GM12891 (cell line): ENCODE measurements at regions not wholly inside any gene's neighbourhood (a gene's known extent, or its start where the extent isn't known, plus 50 kb on each side); places are given as distances from the start of the nearest gene placed in this dataset.

Experiments
- POLR2A ChIP-seq: IDR thresholded peaks from 2 replicates; pipeline ENCODE4 v1.6.1; 2011; ENCODE audit warnings: low read depth, low read length, control low read depth
- POLR2AphosphoS5 ChIP-seq: IDR thresholded peaks from 2 replicates; pipeline ENCODE4 v1.6.1; 2011; ENCODE audit warnings: low read depth, low read length, control low read depth

- TF ChIP-seq POLR2A: no peak
- no peak for TF ChIP-seq POLR2AphosphoS5
These were observed 111.7 kb upstream of the MYL2 start for GRCh38 chr12:111031916-111032590.
